Astrocyte of the cerebellum (primary cell): ENCODE measurements at regions not wholly inside any gene's neighbourhood (a gene's known extent, or its start where the extent isn't known, plus 50 kb on each side); places are given as distances from the start of the nearest gene placed in this dataset.

Experiments used
- DNase-seq: peaks from one replicate; pipeline ENCODE4 v3.0.0-alpha.2; 2011; ENCODE audit warnings: low read depth
- H3K4me3 ChIP-seq: 2 replicates; pipeline ENCODE4 v1.5.1; 2011; ENCODE audit warnings: mild to moderate bottlenecking, low read depth, low read length, moderate library complexity
- in situ Hi-C: cut with HindIII; loops from 2 replicates; pipeline ENCODE4 v1.10.0; 2017; ENCODE audit warnings: low sequenced_read_pairs
- TF ChIP-seq, protein P1 (sequence below): IDR thresholded peaks from 2 replicates; pipeline ENCODE4 v1.5.1; 2012; ENCODE audit warnings: low read length, low read depth, moderate library complexity, mild to moderate bottlenecking; ENCODE audit errors: missing control alignments

DNA sequence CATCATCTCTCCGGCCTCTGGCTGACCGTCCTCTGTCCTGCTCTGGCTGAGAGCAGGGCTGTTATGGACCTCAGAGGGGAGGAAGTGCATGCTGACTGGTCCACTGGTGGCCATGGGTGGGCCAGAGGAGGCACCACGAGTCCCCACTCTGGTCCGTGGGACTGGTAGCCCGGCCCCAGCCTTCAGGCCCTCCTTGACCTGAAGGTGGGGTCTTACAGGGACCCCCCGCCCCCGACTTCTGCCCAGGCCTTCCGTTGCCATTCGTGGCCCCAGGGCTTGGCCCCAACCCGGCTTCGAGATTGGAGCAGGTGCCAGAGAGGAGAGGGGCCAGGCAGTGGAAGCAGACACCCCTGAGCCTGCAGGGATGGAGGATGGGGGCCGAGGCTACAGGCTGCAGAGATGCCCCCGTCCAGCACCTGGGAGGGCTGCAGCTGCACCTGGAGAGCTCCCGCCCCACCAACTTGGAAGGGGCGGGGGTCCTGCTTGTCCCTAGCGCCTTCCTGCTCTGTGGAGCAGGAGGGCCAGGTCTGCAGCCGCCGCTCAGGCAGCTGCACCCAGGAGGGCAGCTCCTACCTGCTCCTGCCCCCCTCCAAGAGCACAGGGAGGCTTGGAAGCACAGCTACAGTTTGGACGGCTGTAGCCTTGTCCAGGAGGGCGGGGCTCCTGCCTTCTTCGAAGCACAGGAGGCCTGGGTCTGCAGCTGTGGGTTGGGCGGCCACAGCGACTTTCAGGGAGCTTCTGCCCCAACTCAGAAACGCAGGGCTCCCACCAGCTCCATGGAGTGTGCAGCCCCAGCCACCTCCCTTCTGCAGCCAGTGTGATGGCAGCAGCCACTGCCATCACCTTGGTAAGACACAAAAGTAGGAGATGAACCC lies 142.5 kb downstream of the KLF13 start:
- no peak overlapping the region for H3K4me3 ChIP-seq
- in situ Hi-C loops: no loop called here
- TF ChIP-seq, protein P1, sequence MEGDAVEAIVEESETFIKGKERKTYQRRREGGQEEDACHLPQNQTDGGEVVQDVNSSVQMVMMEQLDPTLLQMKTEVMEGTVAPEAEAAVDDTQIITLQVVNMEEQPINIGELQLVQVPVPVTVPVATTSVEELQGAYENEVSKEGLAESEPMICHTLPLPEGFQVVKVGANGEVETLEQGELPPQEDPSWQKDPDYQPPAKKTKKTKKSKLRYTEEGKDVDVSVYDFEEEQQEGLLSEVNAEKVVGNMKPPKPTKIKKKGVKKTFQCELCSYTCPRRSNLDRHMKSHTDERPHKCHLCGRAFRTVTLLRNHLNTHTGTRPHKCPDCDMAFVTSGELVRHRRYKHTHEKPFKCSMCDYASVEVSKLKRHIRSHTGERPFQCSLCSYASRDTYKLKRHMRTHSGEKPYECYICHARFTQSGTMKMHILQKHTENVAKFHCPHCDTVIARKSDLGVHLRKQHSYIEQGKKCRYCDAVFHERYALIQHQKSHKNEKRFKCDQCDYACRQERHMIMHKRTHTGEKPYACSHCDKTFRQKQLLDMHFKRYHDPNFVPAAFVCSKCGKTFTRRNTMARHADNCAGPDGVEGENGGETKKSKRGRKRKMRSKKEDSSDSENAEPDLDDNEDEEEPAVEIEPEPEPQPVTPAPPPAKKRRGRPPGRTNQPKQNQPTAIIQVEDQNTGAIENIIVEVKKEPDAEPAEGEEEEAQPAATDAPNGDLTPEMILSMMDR: no peak
- DNase-seq: no peak

DNA sequence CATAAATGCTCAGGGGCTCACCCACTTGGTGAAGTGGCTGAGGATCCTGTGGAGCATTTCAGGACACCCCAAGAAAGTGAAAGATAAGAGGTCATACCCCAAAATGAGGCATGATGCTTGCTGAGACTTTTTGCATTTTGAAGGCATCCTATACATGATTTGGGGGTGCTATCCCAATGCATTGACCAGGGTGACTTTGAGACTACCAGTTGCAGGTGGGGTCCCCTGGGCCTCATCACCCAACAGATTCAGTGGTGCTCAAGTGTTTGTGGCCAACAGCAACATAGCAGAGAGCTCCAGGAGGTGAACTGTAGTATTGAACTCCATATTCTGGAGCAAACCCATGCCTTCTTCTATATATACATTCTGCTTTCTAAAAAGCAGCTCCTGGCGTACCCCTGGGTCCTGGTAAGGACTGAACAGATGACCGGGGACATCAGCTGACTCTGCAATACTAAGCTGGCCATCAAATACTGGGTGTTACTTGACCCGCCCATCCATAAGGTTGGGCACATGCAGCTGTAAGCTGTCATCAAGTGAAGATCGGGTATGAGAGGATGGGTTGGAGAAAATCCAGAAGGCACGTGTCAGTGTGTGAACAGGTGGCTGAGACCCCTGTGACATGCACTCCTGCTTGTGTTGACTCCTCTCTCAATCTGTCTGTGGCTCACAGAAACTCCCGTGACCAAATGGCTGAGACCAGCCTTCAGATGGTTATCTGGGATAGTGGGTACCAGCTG lies 143.3 kb downstream of the KLF13 start:
- in situ Hi-C loops: no loop called here
- TF ChIP-seq, protein P1: no peak
- no peak overlapping the region for H3K4me3 ChIP-seq
- DNase-seq: no peak

DNA sequence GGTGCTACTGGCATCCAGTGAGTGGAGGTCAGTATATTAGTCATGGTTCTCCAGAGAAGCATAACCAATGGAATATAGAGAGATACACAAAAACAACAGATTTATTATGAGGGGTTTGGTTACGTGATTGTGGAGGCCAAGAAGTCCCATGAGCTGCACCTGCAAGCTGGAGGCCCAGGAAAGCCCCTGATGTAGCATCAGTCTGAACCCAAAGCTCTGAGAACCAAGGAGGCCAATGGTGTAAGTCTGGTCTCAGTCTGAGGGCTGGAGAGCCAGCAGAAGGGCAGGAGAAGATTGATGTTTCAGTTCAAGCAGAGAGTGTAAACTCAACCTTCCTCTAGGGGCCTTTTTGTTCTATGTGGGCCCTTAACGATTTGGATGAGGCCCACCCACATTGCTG lies 144.1 kb downstream of the KLF13 start:
- no peak overlapping the region for H3K4me3 ChIP-seq
- TF ChIP-seq, protein P1: no peak
- no peak for DNase-seq
- in situ Hi-C loops: no loop called here

DNA sequence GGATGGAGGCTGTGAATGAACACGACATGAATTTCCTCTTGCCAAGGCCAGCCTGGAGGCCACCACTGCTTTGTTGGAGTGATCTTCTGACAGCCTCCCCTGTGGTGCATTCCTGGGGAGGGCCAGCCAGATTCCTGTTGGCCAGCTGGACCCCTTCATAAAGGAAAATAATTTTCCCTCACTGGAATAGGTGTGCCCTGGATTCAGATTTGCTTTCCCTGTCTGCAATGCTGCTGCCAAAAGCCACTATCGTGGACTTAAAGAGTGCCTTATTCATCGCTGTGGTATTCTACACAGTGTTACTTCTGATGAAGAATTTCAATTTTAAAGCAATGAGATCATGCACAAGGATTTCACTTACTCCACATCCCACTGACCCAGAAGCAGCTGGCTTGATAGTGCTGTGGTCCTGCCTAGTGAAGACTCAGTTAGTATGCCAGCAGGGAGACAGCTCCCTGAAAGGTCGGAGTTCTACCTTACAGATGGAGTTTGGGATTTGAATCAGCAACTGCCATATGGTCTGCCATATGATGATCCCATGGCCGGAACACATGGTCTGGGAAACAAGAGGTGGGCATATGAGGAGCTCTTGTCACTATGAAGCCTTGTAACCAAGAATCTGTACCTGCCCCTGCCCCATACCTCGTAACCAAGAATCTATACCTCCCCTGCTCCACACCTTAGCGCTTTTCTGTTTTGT lies 145.2 kb downstream of the KLF13 start:
- no peak overlapping the region for H3K4me3 ChIP-seq

DNA sequence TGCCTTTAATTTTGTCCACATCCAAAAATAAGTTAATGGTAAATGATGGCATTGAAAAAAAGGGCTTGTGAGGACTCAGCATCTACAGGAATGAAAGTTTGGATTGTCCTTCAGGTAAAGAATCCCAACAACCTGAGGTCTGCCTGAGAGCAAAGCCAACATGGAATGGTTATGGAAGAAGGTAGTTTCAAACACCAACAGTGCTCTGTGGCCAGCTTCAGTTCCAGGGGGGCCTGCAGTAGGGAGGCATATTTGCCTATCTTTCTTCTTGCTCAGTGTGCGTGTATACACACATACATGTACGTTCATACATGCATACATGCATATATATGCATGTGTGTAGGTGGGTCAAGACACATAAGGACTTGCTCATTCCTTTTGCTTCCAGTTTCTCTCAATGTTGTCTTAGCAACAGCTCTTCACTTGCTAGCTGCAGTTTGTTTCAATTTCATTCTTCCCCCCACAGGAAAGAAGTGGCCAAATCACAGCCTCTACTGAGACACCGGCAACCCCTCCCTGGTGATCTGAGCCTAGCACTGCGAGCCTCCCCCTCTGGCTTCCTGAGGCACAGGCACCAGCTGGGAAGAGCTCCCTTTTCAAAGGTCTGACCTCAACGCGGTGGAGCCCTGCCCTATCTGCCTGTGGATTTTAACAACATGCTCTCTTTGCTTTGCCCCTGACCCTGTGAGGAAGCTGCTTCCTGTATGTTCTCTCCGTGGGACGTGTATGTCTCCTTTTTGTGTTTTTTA lies 146.2 kb downstream of the KLF13 start:
- H3K4me3 ChIP-seq: no peak overlapping the region
- no peak for DNase-seq
- in situ Hi-C loops: no loop called here
- TF ChIP-seq, protein P1: no peak

More for the DNA sequence above, 145.2 kb downstream of the KLF13 start:
- TF ChIP-seq, protein P1: no peak
- peak; percentile 78 for DNase-seq
- in situ Hi-C loops: no loop called here
